K562 (cell line): ENCODE measurements at regions not wholly inside any gene's neighbourhood (a gene's known extent, or its start where the extent isn't known, plus 50 kb on each side); places are given as distances from the start of the nearest gene placed in this dataset.

ENCODE experiments used
- ADNP ChIP-seq: fragments of 200-800 bp; sonication (Bioruptor generic); IDR thresholded peaks from 2 replicates; pipeline ENCODE4 v1.6.1; 2016; ENCODE audit warnings: missing genetic modification characterization, missing compliant biosample characterization
- BRD9 ChIP-seq: fragments of 450-650 bp; IDR thresholded peaks from 2 replicates; pipeline ENCODE4 v1.6.1; 2018; ENCODE audit warnings: low read depth; ENCODE audit not compliant: partially characterized antibody
- CLOCK ChIP-seq: fragments of 250-450 bp; sonication (Bioruptor Pico); IDR thresholded peaks from 2 replicates; pipeline ENCODE4 v1.4.0; 2020; ENCODE audit warnings: mild to moderate bottlenecking, moderate library complexity, borderline replicate concordance
- IRF2 ChIP-seq: sonication (generic); formaldehyde crosslinking; IDR thresholded peaks from 2 replicates; pipeline ENCODE4 v1.8.1; 2022; ENCODE audit warnings: mild to moderate bottlenecking, missing genetic modification reagents
- KLF13 ChIP-seq: fragments of 450-650 bp; IDR thresholded peaks from 2 replicates; pipeline ENCODE4 v1.6.1; 2016; ENCODE audit warnings: missing genetic modification characterization, low read depth, mild to moderate bottlenecking, missing compliant biosample characterization, moderate library complexity, borderline replicate concordance
- MXI1 ChIP-seq: IDR thresholded peaks from 2 replicates; pipeline ENCODE4 v1.6.1; 2011; ENCODE audit warnings: low read depth, mild to moderate bottlenecking, improper control_type of control experiment, low read length
- PATZ1 ChIP-seq: fragments of 250-450 bp; sonication (Bioruptor Pico); IDR thresholded peaks from 2 replicates; pipeline ENCODE4 v1.5.0; 2020; ENCODE audit warnings: mild to moderate bottlenecking, borderline replicate concordance
- ZNF280B ChIP-seq: fragments of 250-450 bp; sonication (Bioruptor Pico); IDR thresholded peaks from 2 replicates; pipeline ENCODE4 v1.5.1; 2021; ENCODE audit warnings: mild to moderate bottlenecking
- TF ChIP-seq, protein P1 (sequence below): fragments of 200-600 bp; sonication (generic); IDR thresholded peaks from one replicate; pipeline ENCODE4 v1.6.1; 2012; ENCODE audit warnings: mild to moderate bottlenecking, low read depth, low read length, inconsistent platforms

GRCh38 chr4:148845609-148846008, 403.4 kb upstream of the NR3C2 start (continued):
- TF ChIP-seq PATZ1: no peak
- TF ChIP-seq IRF2 (CRISPR knock-in tag): no peak
- no peak for TF ChIP-seq KLF13 (tag)
- TF ChIP-seq, protein P1, sequence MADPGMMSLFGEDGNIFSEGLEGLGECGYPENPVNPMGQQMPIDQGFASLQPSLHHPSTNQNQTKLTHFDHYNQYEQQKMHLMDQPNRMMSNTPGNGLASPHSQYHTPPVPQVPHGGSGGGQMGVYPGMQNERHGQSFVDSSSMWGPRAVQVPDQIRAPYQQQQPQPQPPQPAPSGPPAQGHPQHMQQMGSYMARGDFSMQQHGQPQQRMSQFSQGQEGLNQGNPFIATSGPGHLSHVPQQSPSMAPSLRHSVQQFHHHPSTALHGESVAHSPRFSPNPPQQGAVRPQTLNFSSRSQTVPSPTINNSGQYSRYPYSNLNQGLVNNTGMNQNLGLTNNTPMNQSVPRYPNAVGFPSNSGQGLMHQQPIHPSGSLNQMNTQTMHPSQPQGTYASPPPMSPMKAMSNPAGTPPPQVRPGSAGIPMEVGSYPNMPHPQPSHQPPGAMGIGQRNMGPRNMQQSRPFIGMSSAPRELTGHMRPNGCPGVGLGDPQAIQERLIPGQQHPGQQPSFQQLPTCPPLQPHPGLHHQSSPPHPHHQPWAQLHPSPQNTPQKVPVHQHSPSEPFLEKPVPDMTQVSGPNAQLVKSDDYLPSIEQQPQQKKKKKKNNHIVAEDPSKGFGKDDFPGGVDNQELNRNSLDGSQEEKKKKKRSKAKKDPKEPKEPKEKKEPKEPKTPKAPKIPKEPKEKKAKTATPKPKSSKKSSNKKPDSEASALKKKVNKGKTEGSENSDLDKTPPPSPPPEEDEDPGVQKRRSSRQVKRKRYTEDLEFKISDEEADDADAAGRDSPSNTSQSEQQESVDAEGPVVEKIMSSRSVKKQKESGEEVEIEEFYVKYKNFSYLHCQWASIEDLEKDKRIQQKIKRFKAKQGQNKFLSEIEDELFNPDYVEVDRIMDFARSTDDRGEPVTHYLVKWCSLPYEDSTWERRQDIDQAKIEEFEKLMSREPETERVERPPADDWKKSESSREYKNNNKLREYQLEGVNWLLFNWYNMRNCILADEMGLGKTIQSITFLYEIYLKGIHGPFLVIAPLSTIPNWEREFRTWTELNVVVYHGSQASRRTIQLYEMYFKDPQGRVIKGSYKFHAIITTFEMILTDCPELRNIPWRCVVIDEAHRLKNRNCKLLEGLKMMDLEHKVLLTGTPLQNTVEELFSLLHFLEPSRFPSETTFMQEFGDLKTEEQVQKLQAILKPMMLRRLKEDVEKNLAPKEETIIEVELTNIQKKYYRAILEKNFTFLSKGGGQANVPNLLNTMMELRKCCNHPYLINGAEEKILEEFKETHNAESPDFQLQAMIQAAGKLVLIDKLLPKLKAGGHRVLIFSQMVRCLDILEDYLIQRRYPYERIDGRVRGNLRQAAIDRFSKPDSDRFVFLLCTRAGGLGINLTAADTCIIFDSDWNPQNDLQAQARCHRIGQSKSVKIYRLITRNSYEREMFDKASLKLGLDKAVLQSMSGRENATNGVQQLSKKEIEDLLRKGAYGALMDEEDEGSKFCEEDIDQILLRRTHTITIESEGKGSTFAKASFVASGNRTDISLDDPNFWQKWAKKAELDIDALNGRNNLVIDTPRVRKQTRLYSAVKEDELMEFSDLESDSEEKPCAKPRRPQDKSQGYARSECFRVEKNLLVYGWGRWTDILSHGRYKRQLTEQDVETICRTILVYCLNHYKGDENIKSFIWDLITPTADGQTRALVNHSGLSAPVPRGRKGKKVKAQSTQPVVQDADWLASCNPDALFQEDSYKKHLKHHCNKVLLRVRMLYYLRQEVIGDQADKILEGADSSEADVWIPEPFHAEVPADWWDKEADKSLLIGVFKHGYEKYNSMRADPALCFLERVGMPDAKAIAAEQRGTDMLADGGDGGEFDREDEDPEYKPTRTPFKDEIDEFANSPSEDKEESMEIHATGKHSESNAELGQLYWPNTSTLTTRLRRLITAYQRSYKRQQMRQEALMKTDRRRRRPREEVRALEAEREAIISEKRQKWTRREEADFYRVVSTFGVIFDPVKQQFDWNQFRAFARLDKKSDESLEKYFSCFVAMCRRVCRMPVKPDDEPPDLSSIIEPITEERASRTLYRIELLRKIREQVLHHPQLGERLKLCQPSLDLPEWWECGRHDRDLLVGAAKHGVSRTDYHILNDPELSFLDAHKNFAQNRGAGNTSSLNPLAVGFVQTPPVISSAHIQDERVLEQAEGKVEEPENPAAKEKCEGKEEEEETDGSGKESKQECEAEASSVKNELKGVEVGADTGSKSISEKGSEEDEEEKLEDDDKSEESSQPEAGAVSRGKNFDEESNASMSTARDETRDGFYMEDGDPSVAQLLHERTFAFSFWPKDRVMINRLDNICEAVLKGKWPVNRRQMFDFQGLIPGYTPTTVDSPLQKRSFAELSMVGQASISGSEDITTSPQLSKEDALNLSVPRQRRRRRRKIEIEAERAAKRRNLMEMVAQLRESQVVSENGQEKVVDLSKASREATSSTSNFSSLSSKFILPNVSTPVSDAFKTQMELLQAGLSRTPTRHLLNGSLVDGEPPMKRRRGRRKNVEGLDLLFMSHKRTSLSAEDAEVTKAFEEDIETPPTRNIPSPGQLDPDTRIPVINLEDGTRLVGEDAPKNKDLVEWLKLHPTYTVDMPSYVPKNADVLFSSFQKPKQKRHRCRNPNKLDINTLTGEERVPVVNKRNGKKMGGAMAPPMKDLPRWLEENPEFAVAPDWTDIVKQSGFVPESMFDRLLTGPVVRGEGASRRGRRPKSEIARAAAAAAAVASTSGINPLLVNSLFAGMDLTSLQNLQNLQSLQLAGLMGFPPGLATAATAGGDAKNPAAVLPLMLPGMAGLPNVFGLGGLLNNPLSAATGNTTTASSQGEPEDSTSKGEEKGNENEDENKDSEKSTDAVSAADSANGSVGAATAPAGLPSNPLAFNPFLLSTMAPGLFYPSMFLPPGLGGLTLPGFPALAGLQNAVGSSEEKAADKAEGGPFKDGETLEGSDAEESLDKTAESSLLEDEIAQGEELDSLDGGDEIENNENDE: no peak
- TF ChIP-seq ZNF280B: no peak
- no peak for TF ChIP-seq BRD9
- no peak for TF ChIP-seq MXI1
- no peak for TF ChIP-seq CLOCK
- TF ChIP-seq ADNP: no peak
